ENCODE measurements at regions not wholly inside any gene's neighbourhood (a gene's known extent, or its start where the extent isn't known, plus 50 kb on each side); places are given as distances from the start of the nearest gene placed in this dataset.
"Not testable (repeated sequence)": the region's sequence is repeated elsewhere in the genome, so short reads cannot be mapped to it uniquely, and the experiment has no call there.

DNA sequence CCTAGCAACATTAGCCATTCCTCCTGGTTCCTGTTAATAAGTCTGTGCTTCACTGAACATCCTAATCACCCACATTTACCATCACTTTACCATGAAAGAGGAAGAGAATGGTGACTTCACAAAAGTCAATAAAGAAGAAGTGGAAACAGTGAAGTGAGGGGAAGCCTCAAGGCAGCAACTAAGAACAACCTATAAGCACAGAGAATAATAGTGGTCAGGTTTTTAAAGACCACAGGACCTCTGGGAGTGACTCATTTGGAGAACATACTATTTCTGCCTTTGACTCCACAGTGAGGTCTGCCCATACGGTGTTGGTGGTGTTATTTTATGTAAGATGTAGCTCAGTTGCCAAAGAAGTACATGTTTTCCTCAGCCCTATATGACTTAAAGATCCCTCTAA lies 86.0 kb upstream of the TET2 start:
- DNase-seq, result peak; percentile 8

- DNase-seq, result peak; percentile 5
Observed at GRCh38 chr4:105061136-105061696, 85.5 kb upstream of the TET2 start.

GRCh38 chr4:105061731-105062130 lies 84.9 kb upstream of the TET2 start:
- no peak for DNase-seq

- DNase-seq, result no peak
Observed at GRCh38 chr4:105066401-105066800, 80.3 kb upstream of the TET2 start.

DNA sequence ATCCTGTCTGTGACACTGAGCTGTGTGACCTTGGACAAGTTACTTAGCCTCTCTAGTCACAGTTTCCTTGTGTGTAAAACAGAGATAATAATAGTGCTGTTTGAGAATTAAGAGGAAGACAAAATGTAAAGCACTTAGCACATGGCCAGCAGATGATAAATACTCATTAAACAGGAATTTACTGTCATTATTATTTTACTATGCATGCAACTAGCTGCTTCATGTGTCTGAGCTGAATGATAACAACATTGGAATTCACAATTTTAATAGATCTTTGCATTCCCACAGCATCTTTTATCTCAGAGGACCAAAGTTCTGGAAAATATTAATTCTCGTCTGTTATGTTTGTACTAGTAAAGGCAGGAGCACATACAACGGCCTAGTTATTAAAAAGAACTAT lies 79.2 kb upstream of the TET2 start:
- DNase-seq, result no peak

- DNase-seq, result peak; percentile 10
Observed at GRCh38 chr4:105067946-105068345, 78.7 kb upstream of the TET2 start.

GRCh38 chr4:105068516-105068915 lies 78.2 kb upstream of the TET2 start:
- DNase-seq, result peak; percentile 73

GRCh38 chr4:105072095-105072494 lies 74.6 kb upstream of the TET2 start:
- not testable (repeated sequence) for DNase-seq

GRCh38 chr4:105074097-105074496 lies 72.6 kb upstream of the TET2 start:
- DNase-seq, result no peak

DNA sequence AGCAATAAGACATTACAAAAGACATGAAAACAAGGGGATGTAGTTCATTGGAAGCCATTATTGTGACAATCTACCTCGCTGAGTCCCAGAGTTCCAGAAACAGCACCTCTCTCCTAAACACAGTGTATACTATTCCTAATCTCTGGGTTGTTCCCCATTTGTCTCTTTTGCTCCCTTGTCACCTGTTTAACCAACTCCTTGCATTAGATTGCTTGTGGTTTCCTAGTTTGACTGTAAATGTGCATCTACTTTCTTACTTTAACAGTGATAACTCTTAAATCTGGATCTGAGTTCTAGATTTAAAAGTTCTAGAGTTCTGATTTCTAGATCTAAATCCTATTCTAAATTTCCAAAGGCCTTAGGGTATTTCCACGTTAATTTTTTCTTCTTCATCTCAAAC lies 71.6 kb upstream of the TET2 start:
- no peak for DNase-seq

DNA sequence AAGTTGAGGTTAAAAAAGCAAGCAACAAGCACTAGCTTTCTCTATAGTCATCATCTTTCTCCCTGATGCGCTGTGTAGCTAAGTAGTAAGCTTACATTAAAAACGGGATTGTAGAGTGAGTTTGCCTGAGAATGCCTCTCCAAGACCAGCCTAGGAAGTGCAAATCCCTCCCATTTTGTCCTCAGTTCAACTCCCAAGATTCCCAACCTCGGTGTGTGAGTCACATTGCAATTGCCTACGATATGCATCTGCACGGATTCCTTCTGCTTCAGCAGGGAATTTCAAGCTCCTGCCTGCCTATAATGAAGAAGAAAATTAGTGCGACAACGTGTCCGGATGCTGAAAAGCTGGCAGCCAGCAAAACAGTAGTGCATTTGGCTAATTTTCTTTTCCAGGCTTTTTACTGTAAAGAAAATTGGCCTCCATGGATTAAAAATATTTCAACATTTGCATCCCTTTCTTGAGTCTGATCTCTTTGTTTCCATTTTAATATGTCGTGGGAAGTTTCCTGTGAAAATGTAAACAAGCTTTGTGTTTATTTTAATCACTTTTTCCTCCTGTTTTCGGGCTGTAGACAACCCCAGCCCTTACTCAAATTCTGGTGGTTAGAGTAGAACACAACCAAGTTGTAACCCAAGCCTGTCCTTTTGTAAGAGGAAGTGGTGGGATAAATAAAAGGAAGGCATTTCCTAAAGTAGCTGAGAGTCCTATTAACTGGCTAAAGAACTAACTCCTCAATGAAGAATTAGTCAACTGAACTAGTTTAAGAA lies 58.4 kb upstream of the TET2 start:
- peak; percentile 16 for DNase-seq

DNA sequence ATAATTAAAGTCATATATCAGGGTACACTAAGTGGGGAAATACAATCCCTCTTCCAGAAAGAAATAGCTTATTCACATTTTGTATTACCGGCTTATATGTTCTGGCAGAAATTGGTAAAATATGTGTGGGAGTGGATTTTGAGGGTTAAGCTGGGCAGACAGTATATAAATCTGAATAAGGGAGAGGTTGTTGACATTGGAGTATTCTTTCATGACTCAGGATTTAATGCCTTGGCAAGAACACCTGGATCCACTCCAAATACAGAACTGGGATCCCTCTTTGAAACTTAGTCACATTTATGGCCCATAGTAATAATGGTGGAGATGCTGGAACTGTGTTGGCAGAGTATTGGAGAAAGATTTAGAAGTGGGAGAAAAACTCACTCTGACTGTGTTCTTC lies 54.3 kb upstream of the TET2 start:
- DNase-seq, result peak; percentile 55

DNA sequence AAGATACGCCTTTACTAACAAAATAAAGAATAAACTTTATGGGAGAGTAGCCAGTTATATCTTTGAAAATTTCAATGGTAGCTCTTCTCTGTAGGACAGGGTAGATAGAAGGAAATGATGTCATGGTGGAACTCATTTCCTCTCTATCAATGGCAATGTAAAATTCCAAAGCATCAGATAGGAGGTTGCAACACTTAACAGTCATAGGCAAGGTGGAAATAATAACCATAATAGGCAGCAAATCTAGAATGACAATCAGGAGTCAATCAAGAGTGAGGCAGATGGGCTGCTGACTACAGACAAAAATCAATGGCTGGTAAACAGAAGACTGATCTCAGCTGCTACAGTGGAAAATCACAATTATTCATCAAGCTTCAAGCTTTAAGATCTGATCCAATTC lies 53.9 kb upstream of the TET2 start:
- no peak for DNase-seq

DNA sequence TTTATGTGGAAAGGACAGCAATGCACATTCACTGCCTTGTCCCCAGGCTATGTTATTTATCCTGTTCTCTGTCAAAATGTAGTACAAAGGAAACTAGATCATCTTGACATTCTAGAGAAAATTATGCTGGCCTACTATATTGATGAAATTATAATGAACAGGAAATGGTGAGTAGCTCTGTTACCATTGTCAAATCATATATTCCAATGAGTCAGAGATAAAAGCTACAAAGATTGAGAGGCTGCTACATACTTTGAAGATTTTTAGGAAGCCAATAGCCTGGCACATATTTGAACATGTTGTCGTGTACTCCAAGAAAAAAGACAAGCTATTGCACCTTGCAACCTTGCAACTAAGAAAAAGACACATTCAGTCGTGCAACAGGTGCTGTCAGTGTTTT lies 52.7 kb upstream of the TET2 start:
- no peak for DNase-seq

Measured in NCI-H69 (cell line).